D341Med (cell line): ENCODE measurements at regions not wholly inside any gene's neighbourhood (a gene's known extent, or its start where the extent isn't known, plus 50 kb on each side); places are given as distances from the start of the nearest gene placed in this dataset.
"Not testable (repeated sequence)": the region's sequence is repeated elsewhere in the genome, so short reads cannot be mapped to it uniquely, and the experiment has no call there.

Experiments used
- DNase-seq: peaks from one replicate; pipeline ENCODE4 v3.0.0; 2012; ENCODE audit warnings: low spot score

DNA sequence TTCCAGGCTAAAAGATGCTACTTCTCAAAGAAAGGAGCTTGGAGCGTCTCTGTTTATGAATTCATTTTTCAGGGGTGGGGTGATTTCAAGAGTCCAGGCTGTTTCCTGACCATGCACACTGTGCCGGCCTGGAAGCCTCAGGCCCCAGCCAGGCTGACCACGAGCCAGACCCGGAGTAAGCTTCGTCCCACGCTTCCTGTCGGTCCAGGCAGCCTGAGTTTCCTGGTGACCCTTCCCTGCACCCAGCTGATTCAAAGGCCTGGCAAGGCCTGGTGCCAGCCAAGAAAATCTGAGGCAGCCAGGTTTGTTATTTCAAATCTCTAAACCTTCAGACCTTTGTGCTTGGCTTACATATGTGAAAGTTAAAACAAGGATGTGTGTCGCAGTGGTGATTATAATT is 62.1 kb upstream of the SMURF2 start:
- not testable (repeated sequence) for DNase-seq

DNA sequence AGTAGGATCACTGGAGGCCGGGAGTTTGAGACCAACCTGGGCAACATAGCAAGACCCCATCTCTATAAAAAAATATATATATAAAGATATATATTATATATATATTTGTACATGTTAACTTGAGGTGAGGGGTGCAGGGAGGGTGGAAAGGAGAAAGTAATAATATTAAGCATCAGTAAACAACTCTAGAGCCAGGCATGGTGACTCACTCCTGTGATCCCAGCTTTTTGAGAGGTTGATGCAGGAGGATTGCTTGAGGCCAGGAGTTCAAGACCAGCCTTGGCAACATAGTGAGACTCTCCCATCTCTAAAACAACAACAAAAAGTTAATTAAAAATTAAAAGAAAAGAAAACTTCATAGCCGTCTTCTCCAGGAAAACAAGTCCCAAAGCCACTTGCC is 61.7 kb upstream of the SMURF2 start:
- no peak for DNase-seq

DNA sequence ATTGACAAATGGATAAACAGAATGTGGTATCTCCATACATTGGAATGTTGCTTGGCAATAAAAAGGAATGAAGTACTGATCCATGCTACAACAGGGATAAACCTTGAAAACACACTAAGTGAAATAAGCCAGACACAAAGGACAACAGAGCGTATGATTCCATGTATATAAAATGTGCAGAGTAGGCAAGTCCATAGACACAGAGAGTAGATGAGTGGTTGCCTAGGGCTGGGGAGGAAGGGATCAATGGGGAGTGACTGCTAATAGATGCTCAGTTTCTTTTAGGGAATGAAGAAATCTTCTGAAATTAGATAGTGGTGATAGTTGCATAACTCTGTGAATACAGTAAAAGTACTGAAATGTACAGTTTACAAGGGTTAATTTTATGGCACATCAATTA is 59.4 kb upstream of the SMURF2 start:
- not testable (repeated sequence) for DNase-seq

- not testable (repeated sequence) for DNase-seq
These were observed 58.1 kb upstream of the SMURF2 start for GRCh38 chr17:64720253-64720652.

DNA sequence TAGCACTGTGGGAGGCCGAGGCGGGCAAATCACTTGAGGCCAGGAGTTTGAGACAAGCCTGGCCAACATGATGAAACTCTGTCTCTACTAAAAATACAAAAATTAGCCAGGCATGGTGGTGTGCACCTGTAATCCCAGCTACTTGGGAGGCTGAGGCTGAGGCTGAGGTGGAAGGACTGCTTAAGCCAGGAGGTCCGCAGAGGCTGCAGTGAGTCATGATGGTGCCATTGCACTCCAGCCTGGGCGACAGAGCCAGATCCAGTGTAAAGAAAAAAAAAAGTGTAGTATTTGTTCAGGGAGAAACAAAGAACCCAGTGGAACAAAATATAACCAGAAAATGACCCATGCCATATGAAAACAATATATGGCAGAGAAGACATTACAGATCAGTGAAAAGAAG is 57.4 kb upstream of the SMURF2 start:
- DNase-seq, result not testable (repeated sequence)

GRCh38 chr17:64718816-64719215 is 56.7 kb upstream of the SMURF2 start:
- not testable (repeated sequence) for DNase-seq

GRCh38 chr17:64718058-64718457 is 56.0 kb upstream of the SMURF2 start:
- no peak for DNase-seq

DNA sequence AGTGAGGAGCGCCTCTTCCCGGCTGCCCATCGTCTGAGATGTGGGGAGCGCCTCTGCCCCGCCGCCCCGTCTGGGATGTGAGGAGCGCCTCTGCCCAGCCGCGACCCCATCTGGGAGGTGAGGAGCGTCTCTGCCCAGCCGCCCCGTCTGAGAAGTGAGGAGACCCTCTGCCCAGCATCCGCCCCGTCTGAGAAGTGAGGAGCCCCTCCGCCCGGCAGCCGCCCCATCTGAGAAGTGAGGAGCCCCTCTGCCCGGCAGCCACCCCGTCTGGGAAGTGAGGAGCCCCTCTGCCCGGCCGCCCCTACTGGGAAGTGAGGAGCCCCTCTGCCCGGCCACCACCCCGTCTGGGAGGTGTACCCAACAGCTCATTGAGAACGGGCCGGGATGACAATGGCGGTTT is 54.4 kb upstream of the SMURF2 start:
- not testable (repeated sequence) for DNase-seq

GRCh38 chr17:64713786-64714185 is 51.7 kb upstream of the SMURF2 start:
- DNase-seq, result not testable (repeated sequence)

DNA sequence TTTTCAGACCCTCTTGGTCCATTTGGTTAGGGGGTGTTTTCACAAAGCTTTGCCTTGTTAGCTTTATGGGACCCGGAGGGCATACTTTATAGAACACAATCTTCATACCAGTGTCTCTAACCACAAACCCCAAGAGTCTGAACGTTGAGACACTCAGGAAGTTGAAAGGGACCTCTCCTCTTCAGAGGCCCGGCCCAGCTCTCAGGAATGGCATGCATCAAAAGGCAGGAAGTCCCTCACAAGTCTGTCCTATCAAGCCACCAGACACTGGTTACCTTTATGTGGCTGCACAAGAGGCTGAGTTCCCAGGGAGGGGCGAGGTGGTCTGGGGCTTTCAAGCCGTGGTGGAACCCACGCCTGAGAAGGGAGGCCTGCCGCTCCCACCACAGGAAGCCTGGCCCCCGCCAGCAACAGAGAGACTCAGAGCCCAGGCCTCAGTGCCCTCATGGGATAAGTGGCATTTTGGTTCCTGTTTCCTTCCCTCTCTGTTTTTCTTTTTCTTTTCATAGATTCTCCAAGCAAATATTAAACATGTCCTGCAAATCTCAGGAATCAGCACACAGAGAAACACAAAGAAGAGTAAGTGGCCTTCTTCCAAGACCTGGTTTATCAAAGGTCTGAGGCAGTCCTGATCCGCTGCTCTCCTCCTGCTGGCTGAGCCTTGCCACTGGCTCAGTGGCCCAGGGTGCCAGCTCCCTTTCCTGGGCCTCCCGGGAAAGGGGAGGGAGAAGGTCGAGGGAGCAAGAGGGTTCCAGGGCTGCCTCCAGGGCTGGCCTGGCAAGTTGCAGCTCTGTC is 50.6 kb upstream of the SMURF2 start:
- not testable (repeated sequence) for DNase-seq
